Astrocyte of the spinal cord (primary cell): ENCODE measurements at regions not wholly inside any gene's neighbourhood (a gene's known extent, or its start where the extent isn't known, plus 50 kb on each side); places are given as distances from the start of the nearest gene placed in this dataset.

Experiments
- DNase-seq: peaks from one replicate; pipeline ENCODE4 v3.0.0; 2011; ENCODE audit warnings: low read depth, low spot score
- H3K4me3 ChIP-seq: 2 replicates; pipeline ENCODE4 v1.5.1; 2011; ENCODE audit warnings: low read depth, mild to moderate bottlenecking, low read length, moderate library complexity
- CTCF ChIP-seq: IDR thresholded peaks from 2 replicates; pipeline ENCODE4 v1.5.1; 2012; ENCODE audit warnings: low read depth, mild to moderate bottlenecking, low read length, inconsistent platforms
- in situ Hi-C: cut with HindIII; loops from 2 replicates; pipeline ENCODE4 v1.10.0; 2017; ENCODE audit warnings: low sequenced_read_pairs

- DNase-seq = no peak
- TF ChIP-seq CTCF = no peak
- in situ Hi-C loops = no loop called here
Measured at GRCh38 chr5:126108470-126108869, 314.7 kb upstream of the GRAMD2B start.

GRCh38 chr5:126115059-126115629 is 308.1 kb upstream of the GRAMD2B start:
- DNase-seq = no peak
- in situ Hi-C loops = no loop called here
- no peak overlapping the region for H3K4me3 ChIP-seq
- TF ChIP-seq CTCF = no peak

More at GRCh38 chr5:126108470-126108869, 314.7 kb upstream of the GRAMD2B start:
- no peak overlapping the region for H3K4me3 ChIP-seq

- in situ Hi-C loops = no loop called here
- no peak overlapping the region for H3K4me3 ChIP-seq
- no peak for DNase-seq
- no peak for TF ChIP-seq CTCF
Measured at GRCh38 chr5:126117044-126117443, 306.2 kb upstream of the GRAMD2B start.

GRCh38 chr5:126119887-126120442 is 303.2 kb upstream of the GRAMD2B start:
- no peak for DNase-seq
- in situ Hi-C loops = no loop called here
- TF ChIP-seq CTCF = no peak
- H3K4me3 ChIP-seq = no peak overlapping the region

- TF ChIP-seq CTCF = no peak
- no peak overlapping the region for H3K4me3 ChIP-seq
- no peak for DNase-seq
- in situ Hi-C loops = no loop called here
Measured at GRCh38 chr5:126120939-126121338, 302.3 kb upstream of the GRAMD2B start.

- no peak overlapping the region for H3K4me3 ChIP-seq
- in situ Hi-C loops = no loop called here
- no peak for DNase-seq
- no peak for TF ChIP-seq CTCF
Measured at GRCh38 chr5:126122942-126123341, 300.3 kb upstream of the GRAMD2B start.
